Mammary epithelial cell (primary cell): ENCODE measurements at regions not wholly inside any gene's neighbourhood (a gene's known extent, or its start where the extent isn't known, plus 50 kb on each side); places are given as distances from the start of the nearest gene placed in this dataset.

ENCODE experiments used
- CTCF ChIP-seq, 2 donors: IDR thresholded peaks in 1 of 2; conservative IDR thresholded peaks in 1 of 2; 2 replicates each; pipeline ENCODE4 v1.5.1; 2011 to 2012; ENCODE audit warnings: inconsistent platforms in 2 of 2, low read length in 2 of 2, mild to moderate bottlenecking in 2 of 2, control low read depth in 1 of 2, low read depth in 1 of 2; ENCODE audit not compliant: insufficient read depth in 1 of 2; ENCODE audit errors: extremely low read depth in 1 of 2
- EZH2 ChIP-seq: IDR thresholded peaks from 2 replicates; pipeline ENCODE4 v1.6.1; 2012; ENCODE audit warnings: low read length, inconsistent platforms, borderline replicate concordance

GRCh38 chr3:137869022-137869421, 104.9 kb downstream of the SOX14 start:
- no peak for TF ChIP-seq CTCF (conservative IDR thresholded peaks at IDR 0.05 in 1 of 2, IDR thresholded peaks at IDR 0.05 in 1 of 2; ENCODE audit: extremely low read depth in 1 of 2, insufficient read depth in 1 of 2, low read depth in 1 of 2, low read length in 2 of 2)
- no peak for TF ChIP-seq EZH2
